BJ (cell line): ENCODE measurements at regions not wholly inside any gene's neighbourhood (a gene's known extent, or its start where the extent isn't known, plus 50 kb on each side); places are given as distances from the start of the nearest gene placed in this dataset.

Source experiments
- CTCF ChIA-PET: fragments of 350-600 bp; formaldehyde crosslinking; extraction: SDS; loops from one replicate; lab custom pipeline; 2021; ENCODE audit warnings: antibody characterized with exemption, inconsistent platforms; lab: Yijun Ruan, JAX
- POLR2A ChIA-PET: fragments of 300-600 bp; sonication (Branson Sonifier 250); formaldehyde crosslinking; extraction: SDS; loops from one replicate; lab custom pipeline; 2021; ENCODE audit warnings: antibody characterized with exemption; lab: Charles Lee
- DNase-seq: peaks from one replicate; pipeline ENCODE4 v3.0.0-alpha.2; 2011; ENCODE audit warnings: low read depth
- H3K27me3 ChIP-seq: 2 replicates; pipeline ENCODE4 v1.6.0; 2011; ENCODE audit warnings: low read length; ENCODE audit not compliant: control insufficient read depth, insufficient read depth
- H3K36me3 ChIP-seq: 2 replicates; pipeline ENCODE4 v1.5.1; 2011; ENCODE audit warnings: low read length; ENCODE audit not compliant: control insufficient read depth, insufficient read depth
- H3K4me3 ChIP-seq: 2 replicates; pipeline ENCODE4 v1.5.1; 2011; ENCODE audit warnings: low read depth, mild to moderate bottlenecking, control low read depth, low read length
- TF ChIP-seq, protein P1 (sequence below): IDR thresholded peaks from 2 replicates; pipeline ENCODE4 v1.5.1; 2011; ENCODE audit warnings: low read depth, mild to moderate bottlenecking, control low read depth, inconsistent platforms, low read length, moderate library complexity; ENCODE audit not compliant: insufficient read depth

- TF ChIP-seq, protein P1, sequence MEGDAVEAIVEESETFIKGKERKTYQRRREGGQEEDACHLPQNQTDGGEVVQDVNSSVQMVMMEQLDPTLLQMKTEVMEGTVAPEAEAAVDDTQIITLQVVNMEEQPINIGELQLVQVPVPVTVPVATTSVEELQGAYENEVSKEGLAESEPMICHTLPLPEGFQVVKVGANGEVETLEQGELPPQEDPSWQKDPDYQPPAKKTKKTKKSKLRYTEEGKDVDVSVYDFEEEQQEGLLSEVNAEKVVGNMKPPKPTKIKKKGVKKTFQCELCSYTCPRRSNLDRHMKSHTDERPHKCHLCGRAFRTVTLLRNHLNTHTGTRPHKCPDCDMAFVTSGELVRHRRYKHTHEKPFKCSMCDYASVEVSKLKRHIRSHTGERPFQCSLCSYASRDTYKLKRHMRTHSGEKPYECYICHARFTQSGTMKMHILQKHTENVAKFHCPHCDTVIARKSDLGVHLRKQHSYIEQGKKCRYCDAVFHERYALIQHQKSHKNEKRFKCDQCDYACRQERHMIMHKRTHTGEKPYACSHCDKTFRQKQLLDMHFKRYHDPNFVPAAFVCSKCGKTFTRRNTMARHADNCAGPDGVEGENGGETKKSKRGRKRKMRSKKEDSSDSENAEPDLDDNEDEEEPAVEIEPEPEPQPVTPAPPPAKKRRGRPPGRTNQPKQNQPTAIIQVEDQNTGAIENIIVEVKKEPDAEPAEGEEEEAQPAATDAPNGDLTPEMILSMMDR = no peak
- CTCF ChIA-PET = no interaction called here
- no peak overlapping the region for H3K4me3 ChIP-seq
- H3K36me3 ChIP-seq = no peaks in the 10 kb centered on the region
- no peaks in the 10 kb centered on the region for H3K27me3 ChIP-seq
- POLR2A ChIA-PET = no interaction called here
- DNase-seq = no peak
Observed at GRCh38 chr4:14236359-14236758, 608.8 kb upstream of the BOD1L1 start.

DNA sequence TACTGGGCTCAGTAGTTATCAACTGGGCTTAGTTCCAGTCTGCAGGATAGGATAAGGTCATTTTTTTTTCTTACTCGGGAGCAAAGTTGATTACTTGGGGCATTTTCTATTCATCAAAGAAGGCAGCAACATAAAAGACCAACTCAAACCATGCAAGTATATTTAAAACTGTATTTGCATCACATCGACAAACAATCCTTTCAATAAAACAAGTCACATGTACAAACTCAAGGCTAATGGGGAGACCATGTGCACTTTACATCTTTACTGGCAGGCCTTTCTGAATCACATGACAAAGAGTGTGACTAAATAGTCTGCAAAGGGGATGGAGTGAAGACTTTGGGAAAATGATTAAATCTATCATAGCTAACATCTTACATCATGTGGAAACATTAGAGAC is 610.4 kb upstream of the BOD1L1 start:
- POLR2A ChIA-PET = no interaction called here

GRCh38 chr4:14241574-14241973 is 614.0 kb upstream of the BOD1L1 start:
- TF ChIP-seq, protein P1 = no peak
- Histone ChIP-seq H3K36me3 (no peaks in the 10 kb centered on the region), H3K4me3 (no peak overlapping the region), H3K27me3 (no peaks in the 10 kb centered on the region)
- CTCF ChIA-PET = no interaction called here
- DNase-seq = no peak
- POLR2A ChIA-PET = no interaction called here

More for the DNA sequence above, 610.4 kb upstream of the BOD1L1 start:
- CTCF ChIA-PET = no interaction called here
- Histone ChIP-seq H3K36me3 (no peaks in the 10 kb centered on the region), H3K27me3 (no peaks in the 10 kb centered on the region), H3K4me3 (no peak overlapping the region)
- no peak for DNase-seq
- TF ChIP-seq, protein P1 = no peak

DNA sequence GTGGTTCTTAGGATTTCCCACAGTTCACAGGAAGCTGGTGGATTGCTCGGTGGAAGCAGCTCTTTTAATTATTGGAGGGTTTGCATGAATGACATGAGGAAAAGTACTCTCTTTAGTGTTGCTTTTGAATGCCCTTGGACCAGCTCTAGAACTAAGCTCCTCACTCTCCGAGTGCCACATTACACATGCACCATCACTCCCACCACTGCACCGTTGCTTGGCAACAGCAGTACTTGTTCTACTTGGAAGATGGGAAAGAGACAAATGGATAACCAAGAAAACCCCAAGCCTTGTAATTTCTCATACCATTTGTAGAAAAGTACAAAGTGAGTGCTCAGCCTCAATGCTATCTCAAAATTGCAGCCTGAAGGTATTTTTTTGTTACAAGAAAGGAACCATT is 620.2 kb upstream of the BOD1L1 start:
- TF ChIP-seq, protein P1 = no peak
- ChIA-PET POLR2A (no interaction called here), CTCF (interaction anchor here (2.2 kb wide), 1 partner anchor 11 kb away, joined by 8 read pairs; no protein-coding TSS in a partner anchor)
- H3K4me3 ChIP-seq = no peak overlapping the region
- no peak for DNase-seq
- H3K27me3 ChIP-seq = no peaks in the 10 kb centered on the region
- no peaks in the 10 kb centered on the region for H3K36me3 ChIP-seq

DNA sequence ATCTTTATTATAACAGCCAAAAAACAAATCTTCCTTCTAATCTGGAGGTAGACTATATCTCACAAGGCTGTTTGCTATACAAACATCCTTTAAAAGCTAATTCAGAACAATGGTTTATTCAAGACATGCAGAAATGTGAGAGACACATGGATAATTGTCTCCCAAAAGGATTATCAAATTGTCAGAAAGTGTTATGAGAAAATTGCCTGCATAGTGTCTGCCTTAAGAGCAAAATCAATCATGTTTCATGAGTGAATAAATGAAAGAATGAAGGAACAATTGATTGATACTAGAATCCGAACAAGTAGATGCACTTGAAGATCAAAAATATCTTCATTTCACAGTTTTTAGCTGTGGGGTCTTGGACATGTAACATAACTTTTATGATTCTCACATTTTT is 621.7 kb upstream of the BOD1L1 start:
- CTCF ChIA-PET = no interaction called here

More for the DNA sequence above, 621.7 kb upstream of the BOD1L1 start:
- Histone ChIP-seq H3K27me3 (no peaks in the 10 kb centered on the region), H3K4me3 (no peak overlapping the region), H3K36me3 (no peaks in the 10 kb centered on the region)
- POLR2A ChIA-PET = no interaction called here
- no peak for DNase-seq
- TF ChIP-seq, protein P1 = no peak
